Psoas muscle (tissue), 7 donors: ENCODE measurements at regions not wholly inside any gene's neighbourhood (a gene's known extent, or its start where the extent isn't known, plus 50 kb on each side); places are given as distances from the start of the nearest gene placed in this dataset.

Source experiments
- ATAC-seq, 4 donors: fragments of 200-7000 bp; cut with Tn5 transposase; one replicate each; pipeline ENCODE4 v1.9.1; 2020; ENCODE audit warnings: moderate library complexity in 3 of 4, mild to moderate bottlenecking in 2 of 4
- DNase-seq, 2 donors: peaks; one replicate each; pipeline ENCODE4 v3.0.0-alpha.2; 2020
- H3K27ac ChIP-seq: fragments of 200-600 bp; one replicate; pipeline ENCODE4 v1.8.0; 2022
- H3K27me3 ChIP-seq, 3 donors: fragments of 200-600 bp in 1 of 3; one replicate each; pipeline versions ENCODE4 v1.6.1 to v1.8.0; 2013 to 2022; ENCODE audit warnings: low read length in 2 of 3, mild to moderate bottlenecking in 2 of 3, moderate library complexity in 1 of 3; ENCODE audit not compliant: insufficient read depth in 3 of 3
- H3K36me3 ChIP-seq, 2 donors: fragments of 200-600 bp in 1 of 2; one replicate each; pipeline versions ENCODE4 v1.6.1 to v1.8.0; 2013 to 2022; ENCODE audit warnings: low read depth in 1 of 2, mild to moderate bottlenecking in 1 of 2, moderate library complexity in 1 of 2; ENCODE audit not compliant: insufficient read depth in 1 of 2
- H3K4me1 ChIP-seq: fragments of 200-600 bp; one replicate; pipeline ENCODE4 v1.8.0; 2022
- H3K4me3 ChIP-seq: fragments of 200-600 bp; one replicate; pipeline ENCODE4 v1.8.0; 2022; ENCODE audit warnings: mild to moderate bottlenecking
- H3K9me3 ChIP-seq: fragments of 200-600 bp; one replicate; pipeline ENCODE4 v1.8.0; 2022
- WGBS, 3 donors: extraction: QIAGEN DNeasy Blood & Tissue Kit; methylation state at CpG; one replicate each; pipeline versions ENCODE4 v1.1.6 to v1.1.7; 2013; 5-methylcytosine and 5-hydroxymethylcytosine counted together
- intact Hi-C, 2 donors: fragments of 100-400 bp; cut with DNase I; formaldehyde crosslinking; loops; one replicate each; pipeline versions ENCODE4 v1.11.0 to v1.14.2; 2022
- TF ChIP-seq, protein P1 (sequence below): fragments of 200-600 bp; IDR thresholded peaks from one replicate; pipeline ENCODE4 v1.8.0; 2022; ENCODE audit warnings: antibody characterized with exemption
- donor health status: healthy with polysubstance abuse.
- donor health status: DM: no; HTN: no; CAD: no; lungs with moderate emphysema.
- donor health status: Bipolar disorder and iron deficiency.
- donor health status: healthy.
- donor health status: DM: yes; HTN: yes; CAD: no.
- donor health status: DM: no; HTN: no; CAD: no.
- donor health status: DM: yes; HTN: yes; CAD: no.

DNA sequence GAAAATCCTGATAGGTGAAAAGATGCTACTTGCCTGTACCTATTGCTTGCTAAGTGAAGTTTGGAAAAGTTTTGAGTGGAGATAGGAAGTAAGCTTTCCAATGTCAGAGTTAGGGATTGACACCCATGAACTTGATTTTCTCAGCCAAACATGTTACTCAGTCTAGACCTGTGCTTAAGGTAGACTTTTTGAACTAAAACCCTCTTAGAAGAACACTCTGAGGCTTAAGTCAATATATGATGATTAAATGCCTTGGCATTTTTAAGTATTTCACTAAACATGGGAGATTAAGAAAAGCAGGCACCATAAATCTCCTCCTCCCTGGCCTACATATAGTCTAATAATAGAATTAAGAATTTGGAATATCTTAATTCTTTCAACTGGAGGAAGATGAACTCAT, 785.6 kb upstream of the SOX9 start:
- no peak overlapping the region for H3K27ac ChIP-seq
- intact Hi-C loops, result no loop called here
- ATAC-seq (no peak), DNase-seq (no peak)
- H3K9me3 ChIP-seq, result no peaks in the 10 kb centered on the region
- H3K4me1 ChIP-seq, result peaks cover 4% of the 10 kb centered on the region
- no peaks in the 10 kb centered on the region for H3K36me3 ChIP-seq
- no peak overlapping the region for H3K4me3 ChIP-seq
- TF ChIP-seq, protein P1, sequence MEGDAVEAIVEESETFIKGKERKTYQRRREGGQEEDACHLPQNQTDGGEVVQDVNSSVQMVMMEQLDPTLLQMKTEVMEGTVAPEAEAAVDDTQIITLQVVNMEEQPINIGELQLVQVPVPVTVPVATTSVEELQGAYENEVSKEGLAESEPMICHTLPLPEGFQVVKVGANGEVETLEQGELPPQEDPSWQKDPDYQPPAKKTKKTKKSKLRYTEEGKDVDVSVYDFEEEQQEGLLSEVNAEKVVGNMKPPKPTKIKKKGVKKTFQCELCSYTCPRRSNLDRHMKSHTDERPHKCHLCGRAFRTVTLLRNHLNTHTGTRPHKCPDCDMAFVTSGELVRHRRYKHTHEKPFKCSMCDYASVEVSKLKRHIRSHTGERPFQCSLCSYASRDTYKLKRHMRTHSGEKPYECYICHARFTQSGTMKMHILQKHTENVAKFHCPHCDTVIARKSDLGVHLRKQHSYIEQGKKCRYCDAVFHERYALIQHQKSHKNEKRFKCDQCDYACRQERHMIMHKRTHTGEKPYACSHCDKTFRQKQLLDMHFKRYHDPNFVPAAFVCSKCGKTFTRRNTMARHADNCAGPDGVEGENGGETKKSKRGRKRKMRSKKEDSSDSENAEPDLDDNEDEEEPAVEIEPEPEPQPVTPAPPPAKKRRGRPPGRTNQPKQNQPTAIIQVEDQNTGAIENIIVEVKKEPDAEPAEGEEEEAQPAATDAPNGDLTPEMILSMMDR, result no peak
- no peaks in the 10 kb centered on the region for H3K27me3 ChIP-seq

DNA sequence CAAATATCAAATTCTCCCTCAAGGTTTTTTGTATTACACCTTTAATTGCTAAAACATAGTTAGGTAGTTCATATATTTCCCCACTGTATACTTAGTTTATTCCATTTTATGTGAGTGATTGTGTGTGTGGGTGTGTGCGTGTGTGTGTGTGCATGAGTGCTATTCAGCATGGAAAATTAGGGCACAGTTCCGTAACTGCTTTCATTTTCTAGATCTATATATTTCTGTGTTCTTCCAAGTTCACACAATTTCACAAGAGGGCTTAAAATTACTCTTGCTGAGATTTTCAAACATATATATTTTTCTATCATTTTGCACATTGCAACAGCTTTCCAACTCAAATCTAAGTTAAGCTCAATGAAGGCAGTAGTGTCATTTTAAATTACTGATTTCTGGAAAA, 782.9 kb upstream of the SOX9 start:
- TF ChIP-seq, protein P1, result no peak
- Histone ChIP-seq H3K36me3 (no peaks in the 10 kb centered on the region), H3K4me1 (peaks cover 4% of the 10 kb centered on the region), H3K4me3 (no peak overlapping the region), H3K27me3 (no peaks in the 10 kb centered on the region), H3K9me3 (no peaks in the 10 kb centered on the region), H3K27ac (no peak overlapping the region)
- ATAC-seq (no peak), DNase-seq (no peak)
- WGBS, 3 donors, result 45 to 68% (median 54%) methylated on average over 2 of the region's 2 CpGs
- intact Hi-C loops, result no loop called here

DNA sequence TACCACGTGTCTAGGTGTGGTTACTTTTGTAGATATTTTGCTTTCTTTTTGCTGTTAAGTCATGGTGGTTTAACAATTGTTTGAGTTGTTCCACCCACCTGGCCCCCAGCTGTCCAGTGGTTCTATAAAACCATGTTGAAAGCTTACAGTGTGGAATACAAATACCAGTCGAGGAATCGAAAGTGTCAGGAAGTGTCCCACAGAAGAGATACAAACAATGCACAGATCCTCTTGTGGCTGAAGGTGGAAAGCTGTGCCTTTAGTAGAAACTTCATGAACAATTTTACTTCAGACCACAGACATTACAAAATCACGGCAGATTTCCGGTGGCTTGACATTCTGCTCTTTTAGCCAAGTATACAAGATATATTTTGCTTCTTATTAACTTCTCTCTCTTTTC, 782.4 kb upstream of the SOX9 start:
- no peak for ATAC-seq
- intact Hi-C loops, result no loop called here
- no peak overlapping the region for H3K4me3 ChIP-seq

DNA sequence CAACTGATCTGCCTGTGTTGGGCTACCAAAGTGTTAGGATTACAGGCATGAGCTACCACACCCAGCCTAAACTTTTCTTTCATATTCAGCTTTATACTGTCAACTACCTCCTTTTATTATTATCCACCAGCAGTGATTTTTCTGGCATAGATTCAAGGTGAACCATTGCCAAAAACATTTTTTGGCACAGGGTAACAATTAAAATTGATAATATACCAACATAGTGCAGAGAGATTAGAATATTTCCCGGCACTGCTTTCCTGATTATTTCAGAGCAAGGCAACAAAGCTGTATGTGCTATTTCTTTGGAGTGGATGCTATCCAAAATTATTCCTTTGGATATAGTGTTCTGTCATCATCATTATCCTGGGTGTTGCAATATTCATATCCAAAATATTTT, 781.6 kb upstream of the SOX9 start:
- H3K27me3 ChIP-seq, result no peaks in the 10 kb centered on the region
- H3K9me3 ChIP-seq, result no peaks in the 10 kb centered on the region
- no peaks in the 10 kb centered on the region for H3K36me3 ChIP-seq
- no peak overlapping the region for H3K27ac ChIP-seq
- 16 to 19% (median 17%) methylated on average over 1 of the region's 1 CpG for WGBS, 3 donors
- intact Hi-C loops, result no loop called here
- ATAC-seq (no peak), DNase-seq (no peak)
- TF ChIP-seq, protein P1, result no peak
- H3K4me1 ChIP-seq, result peaks cover 3% of the 10 kb centered on the region
- H3K4me3 ChIP-seq, result no peak overlapping the region

More for the DNA sequence above, 782.4 kb upstream of the SOX9 start:
- Histone ChIP-seq H3K36me3 (no peaks in the 10 kb centered on the region), H3K27me3 (no peaks in the 10 kb centered on the region), H3K27ac (no peak overlapping the region), H3K9me3 (no peaks in the 10 kb centered on the region), H3K4me1 (peaks cover 4% of the 10 kb centered on the region)
- 17 to 30% (median 19%) methylated on average over 5 of the region's 5 CpGs for WGBS, 3 donors
- no peak for DNase-seq
- TF ChIP-seq, protein P1, result no peak

DNA sequence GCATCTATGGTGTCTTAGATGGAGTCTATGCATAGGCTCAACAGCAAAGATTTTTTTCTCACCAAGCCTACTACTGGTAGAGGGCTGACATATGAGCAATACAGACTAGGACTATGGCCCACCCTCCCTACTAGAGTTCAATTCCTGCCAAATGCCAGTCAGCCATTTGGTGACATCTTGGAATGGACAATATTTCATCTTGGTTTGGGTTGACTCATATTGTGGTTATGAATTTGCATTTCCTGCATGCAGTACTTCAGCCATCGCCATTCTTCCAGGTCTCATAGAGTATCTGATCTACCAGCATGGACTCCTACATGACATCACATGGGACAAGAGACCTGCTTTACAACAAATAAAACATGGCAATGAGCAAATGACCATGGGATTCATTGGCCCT, 778.1 kb upstream of the SOX9 start:
- DNase-seq (no peak), ATAC-seq (no peak)
- Histone ChIP-seq H3K4me3 (no peak overlapping the region), H3K27ac (no peak overlapping the region), H3K27me3 (no peaks in the 10 kb centered on the region), H3K4me1 (no peaks in the 10 kb centered on the region), H3K9me3 (no peaks in the 10 kb centered on the region), H3K36me3 (no peaks in the 10 kb centered on the region)
- 90 to 100% (median 100%) methylated on average over 1 of the region's 1 CpG for WGBS, 3 donors
- intact Hi-C loops, result no loop called here
- TF ChIP-seq, protein P1, result no peak
